HL-60 (cell line): ENCODE measurements at regions not wholly inside any gene's neighbourhood (a gene's known extent, or its start where the extent isn't known, plus 50 kb on each side); places are given as distances from the start of the nearest gene placed in this dataset.

Experiments
- DNase-seq, 2 experiments: peaks; one replicate each; pipeline ENCODE4 v3.0.0-alpha.2; 2010 to 2020; ENCODE audit warnings: low read depth in 1 of 2, low spot score in 1 of 2
- H3K27ac ChIP-seq: fragments of 250-450 bp; sonication (Bioruptor Pico); replicated peaks from 2 replicates; pipeline ENCODE4 v1.5.1; 2020; ENCODE audit warnings: mild to moderate bottlenecking, moderate library complexity
- H3K27me3 ChIP-seq: fragments of 250-450 bp; sonication (Bioruptor Pico); 2 replicates; pipeline ENCODE4 v1.5.1; 2021; ENCODE audit warnings: mild to moderate bottlenecking, moderate library complexity; ENCODE audit not compliant: insufficient read depth, poor library complexity, severe bottlenecking
- H3K4me3 ChIP-seq: replicated peaks from 2 replicates; pipeline ENCODE4 v1.5.1; 2011; ENCODE audit warnings: mild to moderate bottlenecking, control low read depth, low read length; ENCODE audit not compliant: insufficient read depth
- GABPA ChIP-seq: IDR thresholded peaks from 2 replicates; pipeline ENCODE4 v1.6.1; 2012; ENCODE audit warnings: low read depth
- POLR2AphosphoS5 ChIP-seq: IDR thresholded peaks from 2 replicates; pipeline ENCODE4 v1.6.1; 2012; ENCODE audit warnings: low read depth
- REST ChIP-seq: IDR thresholded peaks from 2 replicates; pipeline ENCODE4 v1.6.1; 2012; ENCODE audit warnings: low read depth; ENCODE audit not compliant: insufficient replicate concordance
- SPI1 ChIP-seq: IDR thresholded peaks from 2 replicates; pipeline ENCODE4 v1.6.1; 2012; ENCODE audit warnings: low read depth, mild to moderate bottlenecking, borderline replicate concordance
- TF ChIP-seq, protein P1 (sequence below): IDR thresholded peaks from one replicate; pipeline ENCODE4 v1.5.1; 2011; ENCODE audit warnings: low read length, control low read depth, inconsistent platforms; ENCODE audit not compliant: insufficient read depth

DNA sequence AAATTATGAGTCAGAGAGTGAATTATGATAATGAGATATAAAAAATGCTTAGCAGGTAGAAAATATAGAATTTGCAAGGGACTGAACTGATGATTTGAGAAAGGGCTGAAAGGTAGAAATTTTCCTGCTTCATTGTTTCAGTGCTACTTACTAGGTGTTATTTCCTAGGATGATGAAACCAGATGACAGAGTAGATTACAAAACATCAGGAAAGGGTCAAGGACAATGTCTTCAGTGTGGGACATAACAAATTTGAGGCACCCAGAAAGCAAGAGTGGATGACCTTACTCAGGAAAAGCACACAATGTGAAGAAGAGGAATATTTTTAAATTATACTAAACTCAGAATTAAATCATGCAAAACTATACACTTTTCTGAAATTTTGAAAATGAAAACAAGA, 102.1 kb downstream of the SHCBP1 start:
- Histone ChIP-seq H3K27ac (no peak overlapping the region), H3K4me3 (no peak overlapping the region), H3K27me3 (peaks cover 2% of the 10 kb centered on the region)
- no peak for DNase-seq
- no peak for TF ChIP-seq REST
- TF ChIP-seq, protein P1, sequence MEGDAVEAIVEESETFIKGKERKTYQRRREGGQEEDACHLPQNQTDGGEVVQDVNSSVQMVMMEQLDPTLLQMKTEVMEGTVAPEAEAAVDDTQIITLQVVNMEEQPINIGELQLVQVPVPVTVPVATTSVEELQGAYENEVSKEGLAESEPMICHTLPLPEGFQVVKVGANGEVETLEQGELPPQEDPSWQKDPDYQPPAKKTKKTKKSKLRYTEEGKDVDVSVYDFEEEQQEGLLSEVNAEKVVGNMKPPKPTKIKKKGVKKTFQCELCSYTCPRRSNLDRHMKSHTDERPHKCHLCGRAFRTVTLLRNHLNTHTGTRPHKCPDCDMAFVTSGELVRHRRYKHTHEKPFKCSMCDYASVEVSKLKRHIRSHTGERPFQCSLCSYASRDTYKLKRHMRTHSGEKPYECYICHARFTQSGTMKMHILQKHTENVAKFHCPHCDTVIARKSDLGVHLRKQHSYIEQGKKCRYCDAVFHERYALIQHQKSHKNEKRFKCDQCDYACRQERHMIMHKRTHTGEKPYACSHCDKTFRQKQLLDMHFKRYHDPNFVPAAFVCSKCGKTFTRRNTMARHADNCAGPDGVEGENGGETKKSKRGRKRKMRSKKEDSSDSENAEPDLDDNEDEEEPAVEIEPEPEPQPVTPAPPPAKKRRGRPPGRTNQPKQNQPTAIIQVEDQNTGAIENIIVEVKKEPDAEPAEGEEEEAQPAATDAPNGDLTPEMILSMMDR = no peak
- no peak for TF ChIP-seq POLR2AphosphoS5
- TF ChIP-seq GABPA = no peak
- TF ChIP-seq SPI1 = no peak

GRCh38 chr16:46496701-46497100, 124.5 kb downstream of the SHCBP1 start:
- TF ChIP-seq REST (no peak), POLR2AphosphoS5 (no peak), GABPA (no peak), SPI1 (no peak)
- TF ChIP-seq, protein P1 = no peak
- Histone ChIP-seq H3K27ac (no peak overlapping the region), H3K4me3 (no peak overlapping the region), H3K27me3 (no peaks in the 10 kb centered on the region)
- DNase-seq = no peak

DNA sequence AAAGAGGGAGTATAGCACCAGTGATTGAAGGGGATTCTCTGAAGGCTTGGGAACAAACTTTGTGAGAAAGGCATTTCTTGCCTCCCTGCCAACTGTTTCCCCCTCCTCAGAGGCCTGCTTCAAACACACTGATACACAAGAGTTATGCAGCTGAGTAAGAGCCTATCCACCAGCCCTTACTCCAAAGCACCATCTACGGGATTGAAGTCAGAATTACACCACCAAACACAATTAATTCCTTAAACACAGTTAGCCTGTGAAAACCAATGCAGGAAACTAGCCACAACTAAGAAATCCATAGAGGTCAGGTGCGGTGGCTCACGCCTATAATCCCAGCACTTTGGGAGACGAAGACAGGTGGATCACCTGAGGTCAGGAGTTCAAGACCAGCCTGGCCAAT, 138.3 kb downstream of the SHCBP1 start:
- no peak overlapping the region for H3K27ac ChIP-seq
- TF ChIP-seq, protein P1 = no peak
- no peak for TF ChIP-seq POLR2AphosphoS5
- no peak for TF ChIP-seq SPI1
- no peak for TF ChIP-seq REST
- no peak for TF ChIP-seq GABPA
- H3K27me3 ChIP-seq = no peaks in the 10 kb centered on the region
- H3K4me3 ChIP-seq = no peak overlapping the region
- no peak for DNase-seq
